Fibroblast of lung (primary cell): ENCODE measurements at regions not wholly inside any gene's neighbourhood (a gene's known extent, or its start where the extent isn't known, plus 50 kb on each side); places are given as distances from the start of the nearest gene placed in this dataset.

Experiments
- DNase-seq, 2 donors: peaks; one replicate each; pipeline versions ENCODE4 v3.0.0 to v3.0.0-alpha.2; 2010; ENCODE audit warnings: low read depth in 2 of 2
- H2AFZ ChIP-seq: 2 replicates; pipeline ENCODE4 v1.5.1; 2012; ENCODE audit warnings: low read length, control low read depth, inconsistent platforms
- H3K27ac ChIP-seq: 2 replicates; pipeline ENCODE4 v1.5.1; 2011; ENCODE audit warnings: low read length, control low read depth; ENCODE audit not compliant: insufficient read depth
- H3K27me3 ChIP-seq: 2 replicates; pipeline ENCODE4 v1.5.1; 2011; ENCODE audit warnings: mild to moderate bottlenecking, low read length; ENCODE audit not compliant: control insufficient read depth, insufficient read depth
- H3K36me3 ChIP-seq: 2 replicates; pipeline ENCODE4 v1.5.1; 2011; ENCODE audit warnings: low read length; ENCODE audit not compliant: control insufficient read depth, insufficient read depth
- H3K4me1 ChIP-seq: 2 replicates; pipeline ENCODE4 v1.5.1; 2011; ENCODE audit warnings: low read length; ENCODE audit not compliant: control insufficient read depth, insufficient read depth; ENCODE audit errors: extremely low read depth
- H3K4me2 ChIP-seq: 2 replicates; pipeline ENCODE4 v1.5.1; 2011; ENCODE audit warnings: low read length, control low read depth; ENCODE audit not compliant: insufficient read depth; ENCODE audit errors: extremely low read depth
- H3K4me3 ChIP-seq, 4 experiments: fragments of 200-600 bp in 1 of 4; sonication (generic) in 1 of 4; replicated peaks in 1 of 4; 2 replicates each; pipeline ENCODE4 v1.5.1; 2011 to 2016; ENCODE audit warnings: low read length in 4 of 4, low read depth in 3 of 4, mild to moderate bottlenecking in 3 of 4, control low read depth in 2 of 4, inconsistent platforms in 1 of 4, mixed read lengths in 1 of 4; ENCODE audit not compliant: insufficient read depth in 1 of 4; ENCODE audit errors: control extremely low read depth in 1 of 4
- H3K79me2 ChIP-seq: 2 replicates; pipeline ENCODE4 v1.5.1; 2012; ENCODE audit warnings: mild to moderate bottlenecking, low read length, inconsistent platforms; ENCODE audit not compliant: control insufficient read depth, insufficient read depth
- H3K9ac ChIP-seq: 2 replicates; pipeline ENCODE4 v1.5.1; 2011; ENCODE audit warnings: mild to moderate bottlenecking, low read length, control low read depth; ENCODE audit not compliant: insufficient read depth
- H3K9me3 ChIP-seq: 2 replicates; pipeline ENCODE4 v1.5.1; 2012; ENCODE audit warnings: low read depth, low read length; ENCODE audit not compliant: control insufficient read depth, insufficient read depth
- H4K20me1 ChIP-seq: 2 replicates; pipeline ENCODE4 v1.5.1; 2011; ENCODE audit warnings: low read length; ENCODE audit not compliant: control insufficient read depth, insufficient read depth; ENCODE audit errors: extremely low read depth
- EZH2 ChIP-seq: IDR thresholded peaks from 2 replicates; pipeline ENCODE4 v1.5.1; 2012; ENCODE audit warnings: low read length, control low read depth, mild to moderate bottlenecking; ENCODE audit errors: missing control alignments
- TF ChIP-seq, protein P1 (sequence below), 2 donors: IDR thresholded peaks in 1 of 2; conservative IDR thresholded peaks in 1 of 2; 1 replicate in 1 of 2; 2 replicates in 1 of 2; pipeline ENCODE4 v1.5.1; 2011 to 2012; ENCODE audit warnings: low read length in 2 of 2, control low read depth in 1 of 2, inconsistent platforms in 1 of 2, low read depth in 1 of 2, mild to moderate bottlenecking in 1 of 2

DNA sequence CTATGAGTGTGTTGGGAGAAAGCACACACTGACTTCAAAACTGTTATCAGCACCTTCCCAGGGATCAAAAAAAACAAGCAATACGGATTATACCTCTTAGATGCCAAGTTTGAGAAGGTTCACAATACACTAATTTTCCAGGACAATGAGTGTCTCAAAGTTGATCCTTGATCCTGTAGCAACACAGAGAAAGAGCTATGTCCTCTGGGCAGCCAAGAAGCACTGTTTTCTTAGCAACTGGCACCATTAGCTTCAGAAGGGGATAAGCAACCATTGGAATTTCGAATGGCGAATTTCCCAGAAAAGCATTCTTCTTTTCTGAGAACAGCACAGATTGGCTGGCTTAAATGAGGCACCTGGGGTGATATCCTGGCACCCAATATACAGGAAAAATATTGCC is 270.3 kb upstream of the RORA start:
- TF ChIP-seq, protein P1, sequence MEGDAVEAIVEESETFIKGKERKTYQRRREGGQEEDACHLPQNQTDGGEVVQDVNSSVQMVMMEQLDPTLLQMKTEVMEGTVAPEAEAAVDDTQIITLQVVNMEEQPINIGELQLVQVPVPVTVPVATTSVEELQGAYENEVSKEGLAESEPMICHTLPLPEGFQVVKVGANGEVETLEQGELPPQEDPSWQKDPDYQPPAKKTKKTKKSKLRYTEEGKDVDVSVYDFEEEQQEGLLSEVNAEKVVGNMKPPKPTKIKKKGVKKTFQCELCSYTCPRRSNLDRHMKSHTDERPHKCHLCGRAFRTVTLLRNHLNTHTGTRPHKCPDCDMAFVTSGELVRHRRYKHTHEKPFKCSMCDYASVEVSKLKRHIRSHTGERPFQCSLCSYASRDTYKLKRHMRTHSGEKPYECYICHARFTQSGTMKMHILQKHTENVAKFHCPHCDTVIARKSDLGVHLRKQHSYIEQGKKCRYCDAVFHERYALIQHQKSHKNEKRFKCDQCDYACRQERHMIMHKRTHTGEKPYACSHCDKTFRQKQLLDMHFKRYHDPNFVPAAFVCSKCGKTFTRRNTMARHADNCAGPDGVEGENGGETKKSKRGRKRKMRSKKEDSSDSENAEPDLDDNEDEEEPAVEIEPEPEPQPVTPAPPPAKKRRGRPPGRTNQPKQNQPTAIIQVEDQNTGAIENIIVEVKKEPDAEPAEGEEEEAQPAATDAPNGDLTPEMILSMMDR (conservative IDR thresholded peaks at IDR 0.05 in 1 of 2, IDR thresholded peaks at IDR 0.05 in 1 of 2; ENCODE audit: low read depth in 1 of 2, low read length in 2 of 2) = no peak
- TF ChIP-seq EZH2 = no peak
- no peaks in the 10 kb centered on the region for H3K4me1 ChIP-seq
- no peaks in the 10 kb centered on the region for H3K27me3 ChIP-seq
- no peak overlapping the region for H3K27ac ChIP-seq
- H3K9me3 ChIP-seq = no peaks in the 10 kb centered on the region
- H3K9ac ChIP-seq = no peak overlapping the region
- no peak overlapping the region for H3K4me3 ChIP-seq
- no peak overlapping the region for H3K4me2 ChIP-seq
- no peaks in the 10 kb centered on the region for H4K20me1 ChIP-seq
- no peaks in the 10 kb centered on the region for H3K79me2 ChIP-seq
- no peak overlapping the region for H2AFZ ChIP-seq
- peak in 1 of 2 donors; percentile 13 for DNase-seq
- H3K36me3 ChIP-seq = no peaks in the 10 kb centered on the region

DNA sequence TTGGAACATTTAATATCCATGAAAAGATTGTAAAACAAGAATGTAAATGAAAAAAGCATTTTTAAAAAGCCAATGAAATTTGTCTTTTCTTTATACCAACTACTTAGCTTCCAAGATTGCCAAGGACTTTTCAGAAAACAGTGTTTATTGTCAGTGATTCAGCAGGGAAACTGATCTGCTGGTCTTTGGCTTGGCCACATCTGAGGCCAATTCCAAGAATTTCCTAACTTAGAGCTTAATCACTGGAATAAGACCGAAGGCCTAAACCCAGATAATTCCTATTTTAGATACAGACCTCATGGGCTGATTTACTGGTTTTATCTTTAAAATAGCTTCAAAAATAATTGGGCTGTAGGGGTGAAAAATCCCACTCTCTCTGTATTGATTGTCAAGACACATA is 260.5 kb upstream of the RORA start:
- no peak for DNase-seq
- Histone ChIP-seq H3K9me3 (no peaks in the 10 kb centered on the region), H4K20me1 (no peaks in the 10 kb centered on the region), H3K79me2 (no peaks in the 10 kb centered on the region), H3K4me2 (no peak overlapping the region), H3K36me3 (no peaks in the 10 kb centered on the region), H3K4me1 (no peaks in the 10 kb centered on the region), H3K4me3 (no peak overlapping the region), H2AFZ (no peak overlapping the region), H3K27ac (no peak overlapping the region), H3K9ac (no peak overlapping the region), H3K27me3 (no peaks in the 10 kb centered on the region)
- no peak for TF ChIP-seq EZH2
- TF ChIP-seq, protein P1 (conservative IDR thresholded peaks at IDR 0.05 in 1 of 2, IDR thresholded peaks at IDR 0.05 in 1 of 2; ENCODE audit: low read depth in 1 of 2, low read length in 2 of 2) = no peak

DNA sequence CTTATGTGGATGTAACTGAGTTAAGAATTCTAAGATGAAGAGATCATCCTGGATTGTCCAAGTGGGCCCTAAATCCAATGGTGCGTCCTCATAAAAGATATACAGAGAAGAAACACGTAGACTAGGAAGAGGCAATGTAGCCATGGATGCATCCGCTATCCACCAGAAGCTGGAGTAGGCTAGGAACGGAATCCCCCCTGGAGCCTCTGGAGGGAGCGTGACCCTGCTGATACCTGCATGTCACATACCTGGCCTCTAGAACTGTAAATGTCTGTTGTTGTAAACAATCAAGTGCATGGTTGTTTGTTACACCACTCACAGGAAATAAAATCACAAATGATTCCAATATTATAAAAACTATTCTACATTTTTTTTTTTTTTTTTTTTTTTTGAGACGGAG is 254.5 kb upstream of the RORA start:
- no peaks in the 10 kb centered on the region for H3K27me3 ChIP-seq
- H3K4me3 ChIP-seq = no peak overlapping the region
- H3K9me3 ChIP-seq = no peaks in the 10 kb centered on the region
- no peaks in the 10 kb centered on the region for H3K79me2 ChIP-seq
- no peak overlapping the region for H2AFZ ChIP-seq
- DNase-seq = no peak
- H3K27ac ChIP-seq = no peak overlapping the region
- H3K9ac ChIP-seq = no peak overlapping the region
- H3K36me3 ChIP-seq = no peaks in the 10 kb centered on the region
- H4K20me1 ChIP-seq = no peaks in the 10 kb centered on the region
- no peak for TF ChIP-seq EZH2
- TF ChIP-seq, protein P1 (conservative IDR thresholded peaks at IDR 0.05 in 1 of 2, IDR thresholded peaks at IDR 0.05 in 1 of 2; ENCODE audit: low read depth in 1 of 2, low read length in 2 of 2) = no peak
- no peak overlapping the region for H3K4me2 ChIP-seq
- H3K4me1 ChIP-seq = no peaks in the 10 kb centered on the region
